GM18498 (cell line): ENCODE measurements at regions not wholly inside any gene's neighbourhood (a gene's known extent, or its start where the extent isn't known, plus 50 kb on each side); places are given as distances from the start of the nearest gene placed in this dataset.
"Not testable (repeated sequence)": the region's sequence is repeated elsewhere in the genome, so short reads cannot be mapped to it uniquely, and the experiment has no call there.

Experiments
- ATAC-seq: cut with Tn5 transposase; IDR thresholded peaks from one replicate; pipeline ENCODE4 v1.9.1; 2021; ENCODE audit warnings: mild to moderate bottlenecking, moderate library complexity; ENCODE audit not compliant: unreplicated experiment

DNA sequence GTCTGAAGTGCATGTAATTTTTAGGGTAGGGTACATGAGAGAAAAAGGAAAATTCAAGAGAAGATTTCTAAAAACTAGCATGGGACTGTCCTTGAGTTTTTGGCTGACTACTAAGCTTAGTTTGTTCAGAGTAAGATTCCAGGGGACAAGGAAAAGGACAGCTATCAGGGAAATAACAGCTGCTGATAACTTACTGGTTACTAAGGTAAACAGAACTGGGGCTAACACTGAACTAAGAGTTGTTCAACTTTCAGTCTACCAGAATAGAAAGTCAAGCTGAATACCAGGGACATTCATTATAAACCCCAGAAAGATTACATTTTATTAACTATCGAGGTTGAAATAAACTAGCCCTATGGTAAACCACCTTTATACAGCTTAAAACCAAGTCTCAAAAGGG lies 261.8 kb upstream of the CYRIA start:
- no peak for ATAC-seq

DNA sequence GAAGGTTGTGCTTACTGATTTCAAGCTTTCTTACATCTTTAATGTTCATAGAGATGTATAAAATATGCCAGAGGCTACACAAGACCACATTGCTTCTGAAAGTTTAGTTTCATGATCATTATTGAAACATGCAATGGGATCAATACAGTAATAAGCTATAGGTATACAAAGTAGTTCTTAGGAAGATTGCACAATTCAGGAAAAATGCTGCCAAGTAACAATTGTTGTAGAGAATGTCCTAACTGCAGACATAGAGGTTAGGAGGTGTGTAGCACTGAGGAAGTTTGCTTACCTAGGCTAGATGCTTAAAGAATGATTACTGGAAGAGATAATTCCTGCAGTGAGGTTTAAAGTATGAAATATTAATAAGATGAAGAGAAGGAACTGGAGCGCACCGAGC lies 259.5 kb upstream of the CYRIA start:
- ATAC-seq = no peak

DNA sequence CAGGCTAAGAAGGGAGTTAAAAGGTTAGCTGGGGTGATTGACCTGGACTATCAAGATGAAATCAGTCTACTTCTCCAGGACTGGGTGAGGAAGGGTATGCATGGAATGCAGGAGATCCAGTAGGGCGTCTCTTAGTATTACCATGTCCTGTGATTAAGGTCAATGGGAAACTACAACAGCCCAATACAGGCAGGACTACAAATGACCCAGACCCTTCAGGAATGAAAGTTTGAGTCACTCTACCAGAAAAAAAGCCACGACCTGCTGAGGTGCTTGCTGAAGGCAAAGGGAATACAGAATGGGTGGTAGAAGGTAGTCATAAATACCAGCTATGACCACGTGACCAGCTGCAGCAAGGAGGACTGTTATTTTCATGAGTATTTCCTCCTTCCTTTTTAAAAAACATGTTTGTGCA lies 249.7 kb upstream of the CYRIA start:
- ATAC-seq = not testable (repeated sequence)

DNA sequence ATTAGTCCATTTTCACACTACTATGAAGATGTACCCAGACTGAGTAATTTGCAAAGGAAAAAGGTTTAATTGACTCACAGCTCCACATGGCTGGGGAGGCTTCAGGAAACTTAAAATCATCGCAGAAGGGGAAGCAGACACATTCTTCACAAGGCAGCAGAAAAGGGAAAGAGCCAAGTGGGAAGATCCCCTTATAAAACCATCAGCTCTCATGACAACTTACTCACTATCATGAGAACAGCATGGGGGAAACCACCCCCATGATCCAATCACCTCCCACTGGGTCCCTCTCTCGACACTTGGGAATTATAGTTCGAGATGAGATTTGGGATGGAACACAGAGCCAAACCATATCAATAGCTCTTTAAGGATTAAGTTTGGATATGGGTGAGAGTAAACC lies 246.1 kb upstream of the CYRIA start:
- no peak for ATAC-seq

DNA sequence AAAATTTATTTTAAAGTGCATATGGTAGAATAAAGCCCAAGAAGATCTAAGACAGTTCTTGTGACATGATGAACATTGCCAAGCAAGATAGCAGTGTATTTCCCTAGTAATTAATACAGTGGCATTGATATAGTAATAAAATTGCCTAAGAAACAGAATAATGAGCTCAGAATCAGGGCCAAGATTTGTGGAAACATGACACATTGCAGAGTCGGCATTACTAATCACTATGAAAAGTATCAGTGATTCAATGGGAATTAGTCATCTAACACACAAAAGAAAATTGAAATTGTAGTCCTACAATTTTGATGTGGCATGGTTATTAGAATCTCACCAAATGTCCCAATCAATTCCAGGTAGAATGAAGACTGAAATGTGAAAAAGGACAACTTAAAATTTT lies 243.0 kb upstream of the CYRIA start:
- no peak for ATAC-seq

DNA sequence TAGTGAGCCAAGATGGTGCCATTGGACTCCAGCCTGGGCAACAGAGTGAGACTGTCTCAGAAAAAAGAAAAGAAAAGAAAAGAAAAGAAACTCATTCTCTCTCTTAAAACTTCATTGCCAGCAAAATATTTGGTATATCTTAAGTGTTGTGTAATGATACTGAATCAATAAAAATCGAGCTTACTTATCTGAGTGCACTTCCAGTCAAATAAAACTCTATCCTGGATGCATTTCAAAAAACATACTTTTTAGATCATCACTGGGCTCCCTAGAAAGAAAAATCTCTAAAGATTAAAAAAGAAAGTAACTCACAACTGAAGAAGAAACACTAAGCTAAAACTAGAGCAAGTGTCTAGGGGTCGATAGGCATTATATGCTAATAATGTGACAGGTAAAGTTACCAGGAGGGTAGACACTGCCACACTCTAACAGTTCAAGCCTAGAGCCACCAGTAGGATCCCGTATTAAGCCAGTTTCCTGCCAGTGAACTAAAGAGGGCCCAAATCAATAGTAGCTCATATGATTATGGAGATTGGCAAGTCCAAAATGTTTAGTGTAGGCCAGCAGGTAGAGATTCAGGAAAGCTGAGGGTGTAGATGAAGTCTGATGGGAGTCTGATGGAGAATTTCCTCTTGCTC lies 242.1 kb upstream of the CYRIA start:
- no peak for ATAC-seq

DNA sequence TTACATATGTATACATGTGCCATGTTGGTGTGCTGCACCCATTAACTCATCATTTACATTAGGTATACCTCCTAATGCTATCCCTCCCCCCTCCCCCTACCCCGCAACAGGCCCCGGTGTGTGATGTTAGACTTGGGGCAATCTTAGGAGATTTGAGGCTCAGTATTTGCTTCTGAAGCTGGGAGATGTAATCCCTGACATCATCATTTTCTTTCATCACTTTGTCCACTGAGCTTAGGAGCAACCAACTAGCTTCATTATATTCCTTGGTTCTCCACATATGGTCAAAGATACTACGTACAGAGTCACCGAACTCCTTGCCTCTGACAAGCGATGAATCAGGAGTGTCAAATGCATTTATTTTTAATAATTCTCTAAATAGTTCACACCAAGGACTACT lies 239.7 kb upstream of the CYRIA start:
- ATAC-seq = not testable (repeated sequence)

DNA sequence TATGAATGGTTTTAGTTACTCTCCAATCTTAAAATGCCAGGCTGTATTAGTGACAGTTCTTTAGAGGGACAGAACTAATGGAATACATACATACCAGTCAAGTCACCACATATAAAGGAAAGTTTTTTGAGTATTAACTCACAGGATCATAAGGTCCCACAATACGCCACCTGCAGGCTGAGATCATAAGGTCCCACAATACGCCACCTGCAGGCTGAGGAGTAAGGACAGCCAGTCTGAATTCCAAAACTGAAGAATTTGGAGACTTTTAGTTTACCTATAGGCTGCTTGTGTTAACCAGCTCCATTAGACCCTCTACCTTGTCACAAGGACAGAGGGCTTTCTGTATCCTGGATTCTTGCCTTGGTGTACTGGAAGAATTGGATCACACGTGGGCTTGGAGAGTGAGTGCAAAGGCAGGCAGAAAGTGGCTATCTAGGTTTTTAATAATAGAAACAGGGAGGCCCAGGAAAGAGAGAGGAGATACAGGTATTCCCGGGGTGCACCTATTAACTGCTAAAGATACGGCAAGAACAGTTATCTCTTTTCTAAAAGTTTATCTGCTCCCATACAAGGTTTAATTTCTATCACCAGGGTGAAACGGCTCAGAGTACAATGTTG lies 234.9 kb upstream of the CYRIA start:
- peak; percentile 81 for ATAC-seq

DNA sequence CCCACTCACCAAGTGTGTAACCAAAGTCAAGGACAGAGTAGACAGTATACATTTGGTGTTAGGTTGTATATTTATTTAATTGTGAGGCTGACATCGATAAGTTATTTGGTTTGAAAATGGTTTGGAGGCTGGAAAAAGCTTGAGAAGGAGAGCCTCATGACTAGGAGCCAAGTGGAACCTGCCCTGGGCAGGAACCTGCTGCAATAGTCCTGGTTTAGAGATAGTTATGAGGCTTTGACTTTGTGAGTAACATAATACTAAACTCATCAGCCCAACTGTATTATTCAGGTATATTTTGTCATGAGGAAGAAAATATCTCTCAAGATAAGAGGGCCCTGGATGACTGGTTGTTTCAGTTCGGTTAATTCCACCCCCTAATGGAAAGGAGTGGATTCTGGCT lies 234.3 kb upstream of the CYRIA start:
- ATAC-seq = peak; percentile 19

DNA sequence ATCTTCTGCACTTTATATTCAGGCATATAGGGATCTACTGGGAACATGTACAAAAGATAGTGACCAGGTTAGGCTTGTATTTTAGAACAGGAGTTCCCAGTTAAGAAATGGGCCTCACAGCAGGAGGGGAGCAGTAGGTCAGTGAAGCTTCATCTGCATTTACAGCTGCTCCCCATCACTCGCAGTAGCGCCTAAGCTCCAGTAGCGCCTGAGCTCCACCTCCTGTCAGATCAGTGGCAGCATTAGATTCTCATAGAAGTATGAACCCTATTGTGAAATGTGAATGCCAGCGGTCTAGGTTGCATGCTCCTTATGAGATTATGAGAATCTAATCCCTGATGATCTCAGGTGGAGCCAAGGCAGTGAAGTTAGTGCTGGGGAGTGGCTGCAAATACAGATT lies 224.4 kb upstream of the CYRIA start:
- no peak for ATAC-seq

DNA sequence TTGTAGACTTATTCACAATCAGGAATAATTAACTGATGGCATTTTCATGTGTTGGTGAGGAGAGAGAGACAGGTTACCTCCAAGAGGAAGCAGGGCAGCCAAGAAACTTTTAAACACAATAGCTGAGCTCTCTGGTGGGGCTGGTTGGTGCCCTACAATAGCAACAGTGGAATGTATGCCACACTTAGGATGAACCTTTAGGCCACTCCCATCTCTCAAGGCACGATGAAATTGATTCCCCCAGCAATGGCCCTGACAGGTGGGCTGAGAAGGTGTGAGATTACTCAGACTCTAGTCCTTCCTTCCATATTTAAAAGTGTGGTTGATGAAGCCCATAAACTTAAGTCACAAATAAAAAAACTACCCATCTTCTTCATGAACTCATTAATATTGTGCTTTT lies 219.4 kb upstream of the CYRIA start:
- ATAC-seq = no peak

DNA sequence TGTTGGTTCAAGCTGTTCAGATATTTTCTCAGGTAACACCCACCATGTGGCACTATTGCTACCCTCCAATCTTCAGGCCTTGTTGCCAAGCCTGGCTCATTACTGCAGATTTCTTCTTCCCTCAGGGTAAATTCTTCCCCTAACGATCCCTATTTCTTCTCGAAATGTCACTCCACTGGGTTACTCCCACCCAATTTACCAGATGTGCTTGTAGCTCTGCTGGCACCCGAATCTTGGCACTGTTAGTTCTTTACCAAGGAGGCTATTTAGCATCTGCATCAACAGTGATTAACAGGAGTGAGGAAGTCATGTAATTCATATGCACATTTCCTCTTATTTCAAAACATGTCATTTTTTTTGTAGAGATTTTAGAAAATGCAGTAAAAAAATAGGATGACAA lies 217.1 kb upstream of the CYRIA start:
- ATAC-seq = no peak

DNA sequence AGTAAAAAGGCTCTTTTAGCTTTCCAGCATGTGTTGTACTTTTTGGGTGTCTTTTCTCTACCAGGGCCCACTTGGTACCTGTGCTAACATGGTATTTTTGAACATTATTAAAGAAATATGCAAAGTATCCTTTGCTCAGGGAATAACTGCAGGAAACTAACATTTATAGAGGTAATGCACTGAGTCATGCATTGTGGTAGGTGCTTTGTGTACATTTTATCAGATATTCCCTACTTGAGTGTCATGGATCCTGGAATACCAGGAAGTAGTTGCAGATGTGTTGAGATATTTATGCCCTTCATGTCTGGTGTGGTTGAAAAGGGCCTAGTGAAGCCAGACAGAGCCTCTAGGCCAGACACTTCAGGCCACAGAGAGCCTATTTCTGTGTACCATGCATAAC lies 215.5 kb upstream of the CYRIA start:
- no peak for ATAC-seq

DNA sequence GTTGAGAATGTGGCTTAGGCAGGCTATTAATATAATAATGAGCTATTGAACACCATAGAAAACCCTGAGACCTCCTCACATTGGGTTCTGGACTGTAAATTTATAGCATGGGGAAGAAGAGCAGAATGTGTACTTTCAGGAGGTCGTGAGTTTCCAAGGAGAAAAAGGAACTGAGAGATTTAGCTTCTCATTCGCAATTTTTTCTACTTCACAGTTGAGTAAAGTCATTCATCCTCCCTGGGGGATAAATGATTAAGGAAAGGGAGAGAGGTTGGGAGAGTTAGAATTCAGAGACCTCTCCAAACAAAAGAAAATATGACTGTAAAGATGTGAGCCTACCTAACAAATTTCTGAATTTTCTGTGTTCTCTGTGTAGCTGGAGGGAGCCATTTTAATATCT lies 205.8 kb upstream of the CYRIA start:
- no peak for ATAC-seq

DNA sequence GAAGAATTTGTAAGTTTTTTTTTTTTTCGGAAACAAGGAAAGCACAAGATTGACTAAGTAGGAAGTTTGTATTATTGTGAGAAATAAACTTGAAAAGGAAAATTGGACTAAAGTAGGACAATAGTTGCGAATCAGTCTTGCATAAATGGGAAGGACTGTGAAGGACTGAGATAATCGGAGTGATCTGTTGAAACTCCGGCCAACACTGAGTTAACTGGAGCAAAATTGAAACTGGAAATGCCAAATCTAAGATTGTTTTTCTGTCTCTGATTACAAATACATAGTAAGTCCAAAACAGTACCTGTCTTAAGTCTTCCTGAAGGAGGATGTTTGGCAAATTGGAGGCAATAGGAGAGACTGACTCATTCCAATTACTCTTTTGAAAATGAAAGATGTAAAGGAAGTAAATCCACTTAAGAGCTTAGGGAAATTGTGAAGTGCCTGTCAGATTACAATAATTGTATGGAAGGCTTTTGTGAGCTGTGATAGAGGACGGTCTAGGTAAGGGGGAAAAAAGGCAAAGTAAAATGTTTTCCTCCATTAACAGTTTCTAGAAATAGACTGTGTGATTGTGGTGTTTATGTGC lies 204.9 kb upstream of the CYRIA start:
- no peak for ATAC-seq

DNA sequence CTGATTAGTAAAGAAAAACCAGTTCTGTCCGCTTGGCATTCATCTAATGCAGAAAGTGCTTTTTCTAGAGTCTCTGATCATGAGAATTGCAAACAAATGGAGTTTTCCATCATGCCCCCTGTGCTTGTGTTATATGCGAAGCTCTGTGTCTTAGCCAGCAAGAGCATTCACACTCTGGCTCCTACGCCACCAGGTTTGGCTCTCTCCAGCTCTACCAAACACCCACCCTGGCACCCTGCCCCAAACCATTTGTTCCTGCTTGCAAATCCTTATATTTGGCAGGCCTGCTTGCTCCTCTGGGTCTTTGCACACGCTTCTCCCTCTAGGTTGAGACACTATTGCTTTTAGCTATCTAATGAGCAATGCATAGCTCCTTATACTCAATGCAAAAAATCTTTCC lies 204.1 kb upstream of the CYRIA start:
- ATAC-seq = no peak

DNA sequence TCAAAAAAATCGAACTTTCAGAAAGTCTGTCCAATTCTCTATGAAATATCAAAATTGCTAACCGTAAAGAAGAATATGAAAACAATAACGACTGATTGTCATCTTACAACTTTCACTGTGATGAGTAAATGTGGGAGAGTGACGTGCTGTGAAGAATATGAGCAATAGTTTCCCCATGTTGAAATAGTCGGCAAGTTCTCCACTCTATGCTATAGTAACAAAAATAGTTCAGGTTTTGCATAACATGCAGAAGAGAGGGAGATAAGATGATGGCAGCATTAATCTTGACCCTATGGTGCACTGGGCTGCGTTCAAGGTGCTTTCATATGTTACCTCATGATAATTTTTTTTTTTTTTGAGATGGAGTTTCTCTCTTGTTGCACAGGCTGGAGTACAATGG lies 196.8 kb upstream of the CYRIA start:
- ATAC-seq = no peak

DNA sequence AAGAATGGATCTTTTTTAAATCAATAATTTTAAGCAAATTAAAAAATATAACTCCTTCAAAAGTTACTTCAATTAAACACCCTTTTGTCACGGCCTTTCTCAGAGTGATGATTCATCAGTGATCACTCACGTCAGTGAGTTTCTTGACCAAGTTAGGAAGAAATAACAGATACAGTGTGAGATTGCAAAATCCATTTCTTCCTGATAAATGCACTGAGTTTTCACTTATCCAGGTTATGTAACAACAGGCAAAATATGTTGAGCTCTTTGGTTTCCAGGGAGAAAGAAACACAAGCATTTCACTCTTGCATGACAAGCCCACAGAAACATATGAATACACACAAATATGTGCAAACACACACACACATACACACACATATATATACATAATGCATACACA lies 195.9 kb upstream of the CYRIA start:
- no peak for ATAC-seq

DNA sequence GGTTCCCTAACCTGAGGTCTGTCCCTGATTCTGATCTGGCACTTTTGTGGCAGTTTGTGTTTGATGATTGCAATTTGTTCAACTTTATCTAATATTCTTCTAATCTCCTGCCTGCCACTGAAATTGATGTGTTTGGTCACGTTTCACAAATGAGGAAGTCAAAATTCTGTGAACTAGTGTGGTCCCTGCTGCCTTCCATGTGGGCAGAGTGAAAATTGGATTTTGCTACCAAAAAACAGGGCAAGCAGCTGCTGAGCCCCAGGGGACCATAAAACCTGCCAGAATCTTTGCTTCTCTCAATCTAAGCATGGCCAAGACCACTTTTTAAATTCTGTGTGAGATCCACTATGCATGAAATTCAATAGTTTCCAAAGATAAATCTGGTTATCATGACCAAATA lies 195.5 kb upstream of the CYRIA start:
- ATAC-seq = no peak

DNA sequence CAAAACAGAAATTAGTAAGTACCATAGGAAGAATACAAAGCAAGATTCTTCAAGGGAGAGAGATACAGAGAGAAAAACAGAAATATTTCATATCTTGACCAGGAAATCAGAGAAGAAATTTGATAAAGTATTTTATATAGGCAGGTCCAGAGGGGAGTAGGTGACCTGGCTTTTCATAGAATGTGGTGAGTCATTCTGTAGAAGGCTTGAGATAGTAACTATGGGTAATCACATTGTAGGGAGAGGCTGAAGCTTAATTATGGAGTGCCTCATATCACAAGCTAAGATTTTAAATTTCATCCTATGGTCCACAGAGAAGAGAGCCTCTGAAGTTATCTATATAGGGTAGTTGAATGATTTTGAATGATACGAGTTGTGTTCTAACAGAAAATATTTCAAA lies 195.0 kb upstream of the CYRIA start:
- ATAC-seq = no peak

DNA sequence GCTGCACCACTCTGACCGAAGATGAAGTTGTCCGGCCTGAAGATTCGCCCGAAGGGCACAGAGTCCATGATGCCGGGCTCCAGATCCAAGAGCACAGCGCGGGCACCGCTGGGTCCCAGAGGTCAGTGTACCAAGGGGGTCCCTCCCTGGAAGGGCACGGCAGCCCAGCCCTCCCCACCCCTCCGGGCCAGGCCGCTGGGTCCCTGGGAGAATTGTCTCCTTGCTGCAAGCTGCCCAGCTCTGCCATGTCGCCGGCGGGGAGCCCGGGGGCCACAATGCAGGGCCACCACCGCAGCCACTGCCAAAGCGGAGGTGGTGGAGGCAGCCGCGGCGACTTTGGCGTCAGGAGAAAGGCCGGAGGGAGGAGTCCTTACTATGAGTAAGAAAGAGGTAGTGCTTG lies 189.5 kb upstream of the CYRIA start:
- ATAC-seq = no peak

DNA sequence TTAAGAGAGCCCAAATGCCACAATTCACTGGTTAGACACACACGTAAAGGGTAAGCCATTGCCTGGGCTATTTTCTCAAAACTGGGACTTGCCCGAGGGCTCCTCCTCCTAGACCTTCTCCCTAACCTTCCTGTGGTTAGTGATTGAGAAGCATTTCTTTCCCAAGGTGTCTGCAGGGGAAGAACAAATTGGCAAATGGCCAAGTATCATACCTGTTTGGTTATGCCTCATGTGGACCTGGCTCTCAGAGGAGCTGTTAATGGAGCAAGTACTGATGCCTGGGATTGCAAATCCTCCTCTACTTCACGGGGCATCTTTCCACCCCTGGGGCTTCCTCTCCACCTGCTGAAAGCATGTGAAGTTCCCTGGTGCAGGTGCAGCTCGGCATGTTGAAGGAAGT lies 187.5 kb upstream of the CYRIA start:
- ATAC-seq = no peak

DNA sequence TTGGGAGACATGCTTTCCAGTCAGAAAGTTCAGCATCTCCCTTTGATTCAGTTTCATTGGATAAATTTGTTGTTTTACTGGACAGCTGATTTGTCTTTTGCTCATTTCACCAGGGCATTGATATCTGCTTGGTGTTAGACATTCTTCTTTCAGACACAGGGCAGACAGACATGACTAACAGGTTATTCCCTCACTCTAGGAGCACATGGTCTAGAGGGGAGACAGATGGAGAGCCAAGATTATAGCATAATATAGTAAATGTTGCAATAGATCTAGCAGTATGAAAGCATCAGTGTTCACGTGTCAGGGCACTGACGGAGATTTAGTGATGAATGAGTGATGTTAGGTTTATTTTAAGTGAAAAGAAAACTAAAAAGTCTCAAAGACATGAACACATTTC lies 187.0 kb upstream of the CYRIA start:
- no peak for ATAC-seq
